ENCODE measurements at regions not wholly inside any gene's neighbourhood (a gene's known extent, or its start where the extent isn't known, plus 50 kb on each side); places are given as distances from the start of the nearest gene placed in this dataset.
"Not testable (repeated sequence)": the region's sequence is repeated elsewhere in the genome, so short reads cannot be mapped to it uniquely, and the experiment has no call there.

DNA sequence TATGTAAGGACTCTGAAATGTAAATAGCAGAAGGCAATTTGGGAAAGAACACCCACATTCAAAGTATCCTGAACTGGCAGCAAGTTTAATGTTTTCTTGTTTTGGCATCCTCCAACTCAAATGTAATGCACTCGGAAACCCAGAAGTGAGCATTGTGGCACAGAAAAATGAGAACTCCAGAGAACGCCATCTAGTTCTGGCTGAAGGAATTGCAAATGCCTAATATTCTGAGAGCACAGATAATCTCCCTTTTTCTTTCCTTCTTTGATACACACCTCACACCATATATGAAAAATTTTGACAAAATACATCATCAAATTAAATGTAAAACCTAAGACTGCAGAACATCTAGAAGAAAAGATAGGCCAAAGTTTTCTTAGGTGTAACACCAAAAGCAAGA, 52.1 kb downstream of the PWWP3B start:
- no peak for DNase-seq

DNA sequence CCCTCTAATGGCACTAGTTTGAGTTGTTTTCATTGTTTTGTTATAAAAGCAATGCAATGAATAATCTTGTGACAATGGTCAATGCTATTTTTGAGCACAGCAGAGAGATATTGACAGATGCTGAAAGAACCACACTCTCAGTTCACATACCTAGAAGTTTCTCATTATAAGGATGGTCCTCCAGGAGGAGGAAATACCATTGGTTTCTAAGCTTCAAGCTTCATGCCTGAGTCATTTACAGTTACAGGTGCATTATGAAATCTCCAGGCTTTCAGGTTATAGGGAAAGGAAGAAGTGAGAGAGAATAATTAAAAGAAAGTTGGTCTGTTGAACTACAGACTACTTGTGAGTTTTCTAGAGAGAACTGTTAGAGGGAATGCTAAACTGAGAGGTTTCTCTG, 75.3 kb downstream of the PWWP3B start:
- no peak for DNase-seq

DNA sequence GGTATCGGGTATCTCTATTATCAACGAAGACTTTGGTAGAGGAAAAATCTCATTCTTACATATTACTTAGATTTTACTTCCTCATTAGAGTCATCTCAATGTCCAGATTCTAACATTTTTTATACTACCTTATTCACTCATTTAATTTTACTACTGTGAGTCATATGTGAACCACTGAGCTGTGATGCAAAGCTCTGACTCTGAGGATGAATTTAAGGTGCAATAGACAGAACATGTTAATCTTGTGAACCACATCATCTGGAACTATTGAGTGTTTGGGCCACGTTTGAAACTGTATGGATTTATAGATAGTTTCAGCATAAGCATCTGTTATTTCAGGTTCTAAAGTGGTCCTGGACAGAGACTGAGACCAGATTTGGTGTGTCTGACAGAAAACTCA, 78.4 kb downstream of the PWWP3B start:
- DNase-seq = no peak

DNA sequence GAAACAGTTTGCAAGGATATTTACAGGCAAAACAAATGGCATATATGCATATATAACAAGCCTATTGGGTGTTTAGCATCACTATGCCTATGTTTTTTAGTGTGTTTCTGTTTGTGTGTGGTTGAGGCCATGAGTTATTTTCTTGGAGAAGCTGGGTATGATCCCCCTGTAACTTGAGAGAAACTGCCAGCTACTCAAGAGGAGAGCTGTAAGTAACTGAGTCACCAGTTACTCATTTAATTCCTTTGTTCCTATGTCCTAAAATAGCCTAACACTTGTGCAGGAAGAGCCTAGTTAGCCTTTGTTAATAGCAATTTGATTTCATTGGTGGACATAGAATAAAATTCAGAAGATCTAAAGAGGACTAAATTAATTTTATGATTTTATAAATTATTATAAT, 79.1 kb downstream of the PWWP3B start:
- no peak for DNase-seq

DNA sequence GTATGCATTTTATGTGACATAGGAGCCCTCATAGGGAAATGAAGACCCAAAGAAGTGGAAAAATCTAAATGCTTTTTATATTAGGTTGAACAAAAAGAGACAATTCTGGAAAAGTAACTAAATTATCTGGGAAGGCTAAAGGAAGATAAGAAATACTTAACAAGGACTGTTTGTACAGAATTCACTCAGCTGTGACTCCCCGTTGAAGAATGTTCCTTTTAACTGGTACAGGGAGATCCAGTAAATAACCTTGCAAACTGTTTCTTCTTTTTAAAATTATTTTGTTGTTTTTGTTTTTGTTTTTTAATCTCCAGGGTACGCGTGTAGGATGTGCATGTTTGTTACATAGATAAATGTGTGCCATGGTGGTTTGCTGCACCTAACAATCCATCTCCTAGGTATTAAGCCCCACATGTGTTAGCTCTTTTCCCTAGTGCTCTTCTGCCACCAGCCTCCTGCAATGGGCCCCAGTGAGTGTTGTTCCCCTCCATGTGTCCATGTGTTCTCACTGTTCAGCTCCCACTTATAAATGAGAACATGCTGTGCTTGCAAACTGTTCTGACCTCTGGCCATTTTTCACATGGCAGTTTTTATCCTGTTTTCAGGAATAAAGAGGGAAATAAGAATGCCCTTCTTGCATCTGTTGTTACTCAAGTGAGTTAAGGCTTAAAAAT, 81.7 kb downstream of the PWWP3B start:
- DNase-seq = no peak

DNA sequence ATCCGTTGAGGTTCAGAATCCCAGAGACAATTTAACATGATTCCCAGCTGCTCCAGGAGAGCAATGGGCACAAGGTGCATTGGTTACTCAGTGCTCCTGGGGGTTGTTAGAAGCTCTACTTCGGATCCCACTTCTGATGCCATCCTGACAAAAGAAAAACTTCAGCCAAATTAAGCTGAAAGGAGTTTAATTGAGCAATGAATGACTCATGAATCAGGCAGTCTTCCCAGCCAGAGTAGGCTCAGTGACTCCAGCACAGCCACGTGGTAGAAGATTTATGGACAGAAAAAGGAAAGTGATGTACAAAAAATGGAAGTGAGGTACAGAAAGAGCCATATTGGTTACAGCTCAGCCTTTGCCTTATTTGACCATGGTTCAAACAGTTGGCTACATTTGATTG, 95.7 kb downstream of the PWWP3B start:
- DNase-seq = no peak

DNA sequence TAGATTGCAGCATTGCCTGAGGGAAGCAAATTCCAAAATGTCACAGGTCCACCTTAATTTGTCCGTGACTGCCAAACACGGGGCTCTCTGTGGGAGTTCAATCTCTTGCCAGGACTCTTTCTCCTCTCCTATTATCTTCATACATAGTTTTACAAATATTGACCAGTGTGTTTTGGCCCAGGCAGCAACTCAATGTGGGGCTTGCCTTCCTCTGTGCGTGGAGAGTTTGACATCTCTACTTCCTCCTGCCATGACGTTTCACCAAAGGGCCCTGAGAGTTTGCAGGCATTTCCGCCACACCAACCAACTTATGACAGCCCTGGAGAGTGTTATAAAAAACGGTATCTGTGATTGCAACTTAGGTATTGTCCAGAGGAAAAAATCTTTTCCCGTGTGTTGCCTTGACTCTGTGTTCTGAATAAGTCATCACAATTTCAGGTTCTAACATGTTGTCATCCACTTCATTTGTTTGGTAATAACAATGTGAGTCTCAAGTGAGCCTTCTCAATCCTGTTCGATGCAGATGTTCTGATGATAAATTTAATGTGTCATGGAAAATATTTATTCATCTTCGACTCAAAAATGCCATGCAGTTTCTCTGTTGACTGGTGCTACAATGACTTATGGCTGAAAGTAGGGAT, 106.0 kb downstream of the PWWP3B start:
- DNase-seq = not testable (repeated sequence)

DNA sequence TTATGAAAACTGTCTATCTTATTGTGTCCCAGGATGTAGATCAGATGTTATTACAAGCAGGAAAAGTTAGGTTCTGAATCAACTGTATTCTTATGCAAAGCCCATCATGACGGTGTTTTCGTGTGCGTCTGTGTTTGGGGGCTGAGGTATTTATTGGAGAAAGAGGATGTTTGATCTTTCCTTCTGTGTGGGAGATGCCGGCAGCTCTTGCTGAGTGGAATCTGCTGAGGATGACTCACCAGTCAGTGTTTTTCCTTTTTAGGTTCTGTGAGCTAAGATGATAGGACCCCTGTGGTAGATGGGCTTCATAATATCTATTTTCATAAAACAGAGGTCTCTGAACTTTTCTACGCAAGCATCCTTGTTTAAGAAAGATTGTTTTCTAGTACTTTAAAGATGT, 107.1 kb downstream of the PWWP3B start:
- DNase-seq = not testable (repeated sequence)

DNA sequence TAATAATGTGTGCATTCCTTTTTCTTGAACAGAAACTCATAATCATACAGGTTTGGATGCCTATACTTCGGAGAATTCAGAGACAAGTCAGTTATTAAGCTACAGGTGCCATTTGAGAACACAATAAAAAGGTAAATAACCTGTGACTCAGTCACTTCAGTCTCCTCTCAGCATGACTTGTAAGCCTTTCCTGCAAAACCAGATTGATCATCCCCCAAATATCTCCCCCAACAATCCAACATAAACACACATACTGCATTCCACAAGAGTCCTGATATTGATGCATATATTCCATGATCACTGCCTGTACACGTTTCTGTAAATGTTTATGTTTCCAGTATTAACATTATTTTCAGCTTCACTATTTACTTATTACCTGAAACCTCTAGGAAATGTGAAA, 110.8 kb downstream of the PWWP3B start:
- no peak for DNase-seq

DNA sequence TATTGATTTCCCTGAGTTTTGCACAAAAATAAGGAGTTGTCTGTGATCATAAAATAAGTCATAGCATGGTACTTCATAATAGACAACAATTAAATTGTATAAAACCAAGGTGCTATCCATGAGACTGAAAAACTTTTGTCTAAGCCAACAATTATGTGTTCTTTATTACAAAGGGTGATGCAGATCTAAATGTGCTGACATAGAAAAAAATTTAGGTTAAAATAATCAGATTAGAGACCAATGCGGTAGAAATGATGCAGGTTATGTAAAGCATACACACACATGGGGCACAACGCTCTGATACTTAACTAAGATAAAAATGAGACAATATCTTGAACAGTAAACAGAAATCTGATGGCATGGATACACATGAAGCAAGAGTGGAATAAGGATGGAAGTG, 113.3 kb downstream of the PWWP3B start:
- DNase-seq = no peak

DNA sequence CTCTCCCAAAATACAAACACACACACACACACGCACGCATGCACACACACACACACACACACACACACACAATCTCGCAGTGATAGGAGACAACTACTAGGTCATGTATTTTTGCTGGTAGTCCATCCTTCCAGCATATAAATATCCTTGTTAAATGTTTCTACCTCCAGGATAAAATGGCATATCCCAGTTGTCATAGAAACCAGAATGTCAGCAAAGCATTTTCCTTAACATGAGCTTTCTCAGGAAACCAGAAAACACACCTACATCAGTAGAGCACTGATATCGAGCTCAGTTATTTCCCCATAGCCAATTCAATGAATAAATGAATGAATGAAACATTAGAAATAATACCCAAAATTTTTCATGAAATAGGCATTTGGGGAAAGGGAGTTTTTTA, 115.7 kb downstream of the PWWP3B start:
- DNase-seq = no peak

DNA sequence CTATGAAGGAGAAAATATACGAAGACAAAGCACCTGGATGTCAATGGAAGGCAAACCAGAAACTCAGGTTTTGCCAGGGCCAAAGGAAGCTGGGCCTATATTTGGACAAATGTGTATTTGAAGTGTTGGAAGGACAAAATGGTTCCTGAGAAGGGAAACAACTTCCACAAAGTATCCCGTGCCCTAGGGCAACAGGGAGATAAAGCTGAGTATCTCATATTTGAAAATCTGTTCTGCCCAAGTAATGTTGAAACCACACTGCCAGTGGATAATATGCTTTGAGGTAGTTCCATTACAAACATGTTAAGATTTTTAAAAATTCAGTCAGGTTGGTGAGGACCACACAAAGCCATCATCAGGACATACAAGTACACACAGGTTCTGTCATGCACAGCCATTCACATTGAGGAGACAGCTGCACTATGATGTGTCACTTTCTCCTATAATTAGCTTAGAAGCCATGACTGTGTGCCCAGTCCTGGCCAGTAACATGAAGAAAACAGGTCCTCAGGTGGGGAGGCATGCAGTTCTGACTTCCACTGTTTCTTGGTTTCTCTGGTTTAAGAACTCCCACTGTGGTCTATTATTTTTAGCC, 116.4 kb downstream of the PWWP3B start:
- no peak for DNase-seq

DNA sequence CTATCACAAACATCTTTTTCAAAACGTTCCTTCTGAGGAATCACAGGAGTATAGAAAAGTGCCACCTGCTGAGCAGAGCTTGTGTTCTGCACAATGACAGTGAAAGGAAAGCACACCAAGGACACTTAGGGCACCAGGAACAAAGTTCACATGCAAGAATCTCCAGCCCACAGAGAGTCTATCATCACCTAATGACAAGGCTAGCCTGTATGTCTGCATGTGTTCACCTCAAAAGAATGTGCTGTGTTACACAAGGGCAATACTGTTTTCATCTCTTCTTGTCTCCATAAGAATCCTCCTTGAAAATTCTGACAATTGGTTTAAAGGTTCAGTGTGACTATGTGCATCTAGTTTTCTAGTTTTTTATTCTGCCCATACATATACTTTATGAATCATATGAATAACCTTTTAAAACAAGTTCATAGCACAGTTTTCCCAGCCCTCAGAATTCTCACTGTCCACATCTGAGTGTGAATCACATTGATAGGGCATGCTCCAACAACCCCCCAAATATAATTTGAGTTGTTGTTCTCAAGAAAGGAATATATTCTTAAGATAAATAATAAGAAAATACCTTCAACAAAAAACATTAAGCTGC, 118.0 kb downstream of the PWWP3B start:
- DNase-seq = no peak

DNA sequence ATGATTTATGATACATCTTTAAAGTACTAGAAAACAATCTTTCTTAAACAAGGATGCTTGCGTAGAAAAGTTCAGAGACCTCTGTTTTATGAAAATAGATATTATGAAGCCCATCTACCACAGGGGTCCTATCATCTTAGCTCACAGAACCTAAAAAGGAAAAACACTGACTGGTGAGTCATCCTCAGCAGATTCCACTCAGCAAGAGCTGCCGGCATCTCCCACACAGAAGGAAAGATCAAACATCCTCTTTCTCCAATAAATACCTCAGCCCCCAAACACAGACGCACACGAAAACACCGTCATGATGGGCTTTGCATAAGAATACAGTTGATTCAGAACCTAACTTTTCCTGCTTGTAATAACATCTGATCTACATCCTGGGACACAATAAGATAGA, 122.7 kb downstream of the PWWP3B start:
- DNase-seq = not testable (repeated sequence)

DNA sequence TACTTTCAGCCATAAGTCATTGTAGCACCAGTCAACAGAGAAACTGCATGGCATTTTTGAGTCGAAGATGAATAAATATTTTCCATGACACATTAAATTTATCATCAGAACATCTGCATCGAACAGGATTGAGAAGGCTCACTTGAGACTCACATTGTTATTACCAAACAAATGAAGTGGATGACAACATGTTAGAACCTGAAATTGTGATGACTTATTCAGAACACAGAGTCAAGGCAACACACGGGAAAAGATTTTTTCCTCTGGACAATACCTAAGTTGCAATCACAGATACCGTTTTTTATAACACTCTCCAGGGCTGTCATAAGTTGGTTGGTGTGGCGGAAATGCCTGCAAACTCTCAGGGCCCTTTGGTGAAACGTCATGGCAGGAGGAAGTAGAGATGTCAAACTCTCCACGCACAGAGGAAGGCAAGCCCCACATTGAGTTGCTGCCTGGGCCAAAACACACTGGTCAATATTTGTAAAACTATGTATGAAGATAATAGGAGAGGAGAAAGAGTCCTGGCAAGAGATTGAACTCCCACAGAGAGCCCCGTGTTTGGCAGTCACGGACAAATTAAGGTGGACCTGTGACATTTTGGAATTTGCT, 123.8 kb downstream of the PWWP3B start:
- DNase-seq = not testable (repeated sequence)

DNA sequence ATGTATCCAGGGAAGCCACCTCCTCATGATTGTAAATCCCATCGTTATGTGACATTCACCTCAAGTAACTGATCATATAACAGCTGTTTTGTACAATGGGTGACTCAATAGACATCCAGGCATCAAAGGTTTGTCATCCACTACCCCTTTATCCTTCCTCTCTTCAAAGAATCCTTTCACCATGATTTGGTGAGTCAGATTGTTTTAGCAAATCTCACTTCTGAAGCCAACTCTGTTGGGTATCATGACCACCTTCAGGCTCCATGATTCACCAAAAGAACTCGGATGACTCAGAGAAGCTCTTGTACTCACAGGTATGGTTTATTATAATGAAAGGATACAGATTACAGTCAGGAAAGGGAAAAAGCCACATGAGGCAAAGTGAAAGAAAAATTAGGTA, 132.1 kb downstream of the PWWP3B start:
- no peak for DNase-seq

DNA sequence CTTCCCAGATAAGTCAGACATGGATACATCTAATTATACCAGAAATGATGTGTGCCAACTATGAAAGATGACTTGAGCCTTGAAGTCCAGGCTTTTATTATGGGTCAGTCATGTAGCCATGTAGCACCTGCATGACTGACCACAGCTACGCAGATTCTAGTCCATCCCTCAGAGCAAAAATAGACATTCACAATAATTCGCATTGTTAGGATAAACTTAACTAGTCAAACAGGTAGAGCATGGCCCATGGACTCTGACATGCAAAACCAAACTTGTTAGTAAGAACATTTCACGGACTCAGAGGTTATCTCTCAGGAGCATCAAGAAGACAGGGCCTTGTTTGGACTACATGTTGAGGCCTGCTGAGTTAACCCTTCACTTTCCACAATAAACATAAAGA, 132.6 kb downstream of the PWWP3B start:
- DNase-seq = peak; percentile 12

DNA sequence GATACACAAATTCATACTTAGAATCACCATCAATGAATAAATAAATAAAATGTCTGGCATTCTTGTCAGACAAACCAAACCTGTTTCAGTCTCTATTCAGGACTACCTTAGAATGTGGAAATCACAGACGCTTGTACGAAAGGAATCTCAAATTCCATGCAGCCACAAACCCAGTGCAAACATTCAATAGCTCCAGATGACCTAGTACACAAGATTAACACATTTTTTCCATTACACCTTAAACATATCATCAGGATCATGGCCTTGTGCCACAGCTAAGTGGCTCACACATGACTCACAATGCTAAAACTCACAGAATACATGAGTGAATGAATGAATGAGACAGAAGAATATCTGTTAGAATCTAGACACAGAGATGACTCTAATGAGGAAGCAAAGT, 134.2 kb downstream of the PWWP3B start:
- no peak for DNase-seq

DNA sequence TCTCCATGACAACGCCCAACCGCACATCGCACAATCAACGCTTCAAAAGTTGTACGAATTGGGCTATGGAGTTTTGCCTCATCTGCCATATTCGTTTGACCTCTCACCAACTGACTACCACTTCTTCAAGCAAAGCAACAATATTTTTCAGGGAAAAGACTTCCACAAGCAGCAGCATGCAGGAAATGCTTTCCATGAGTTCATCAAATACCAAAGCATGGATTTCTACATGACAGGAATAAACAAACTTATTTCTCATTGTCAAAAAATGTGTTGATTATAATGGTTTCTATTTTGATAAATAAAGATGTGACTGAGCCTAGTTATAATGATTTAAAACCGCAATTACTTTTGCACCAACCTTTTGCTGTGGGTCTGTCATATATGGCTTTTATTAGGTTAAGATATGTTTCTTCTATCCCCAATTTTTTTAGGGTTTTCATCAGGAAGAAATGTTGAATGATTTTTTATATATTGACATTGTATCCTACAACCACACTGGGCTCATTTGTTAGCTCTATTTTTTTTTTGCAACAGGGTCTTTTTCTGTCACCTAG, 138.4 kb downstream of the PWWP3B start:
- DNase-seq = no peak

DNA sequence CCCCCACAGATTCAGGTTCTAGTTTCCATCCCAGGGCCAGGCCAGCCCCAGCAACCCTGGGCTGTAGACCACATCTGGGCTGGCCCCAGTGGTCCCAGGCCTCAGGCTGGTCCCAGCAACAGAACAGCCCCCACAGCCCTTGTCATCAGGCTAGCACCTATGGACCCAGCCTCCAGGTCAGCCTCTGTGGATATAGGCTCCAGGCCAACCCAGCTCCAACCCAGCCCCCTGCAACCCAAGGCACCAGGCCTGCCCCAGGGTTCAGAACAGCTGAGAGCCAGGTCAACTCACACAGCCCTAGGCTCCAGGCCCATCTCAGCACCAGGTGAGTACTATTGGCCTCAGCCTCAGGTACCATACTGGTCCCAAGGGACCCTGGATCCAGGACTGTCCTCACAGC, 155.3 kb downstream of the PWWP3B start:
- DNase-seq = no peak

DNA sequence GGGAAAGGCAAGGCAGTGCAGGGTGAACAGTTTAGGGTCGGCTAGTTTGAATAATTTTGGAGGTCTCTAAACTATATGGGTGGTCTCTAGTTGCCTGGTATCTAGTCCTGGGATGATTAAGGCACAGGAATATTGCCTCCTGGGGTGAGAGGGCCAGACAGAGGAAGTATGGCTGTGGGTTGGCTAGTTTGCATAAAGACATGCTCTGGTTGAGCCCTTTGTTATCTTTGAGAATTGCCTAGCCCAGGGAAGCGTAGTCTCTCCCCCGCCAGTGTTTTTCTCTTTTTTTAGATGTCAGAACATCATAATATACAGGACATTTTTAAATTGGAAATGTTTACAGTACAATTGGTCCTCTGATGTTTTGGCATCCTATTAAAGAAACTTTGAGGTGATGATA, 163.5 kb downstream of the PWWP3B start:
- DNase-seq = peak; percentile 59

DNA sequence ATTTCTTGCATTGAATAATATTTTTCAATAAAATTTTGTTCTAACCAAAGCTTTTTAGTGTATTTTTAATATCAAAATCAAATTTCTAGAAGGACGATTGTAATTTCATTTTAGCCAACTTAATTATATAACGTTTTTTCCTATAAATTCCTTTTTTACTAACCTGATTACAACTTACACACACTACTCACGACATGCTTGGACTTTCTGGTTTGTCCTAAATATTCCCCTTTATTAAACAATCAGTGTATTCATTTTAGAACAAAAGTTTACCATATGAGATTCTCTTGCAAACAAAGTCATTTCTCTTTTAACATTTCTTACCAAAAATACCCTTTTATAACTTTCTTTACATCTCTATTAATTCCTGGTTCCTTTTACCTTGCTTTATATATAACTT, 173.7 kb downstream of the PWWP3B start:
- no peak for DNase-seq

DNA sequence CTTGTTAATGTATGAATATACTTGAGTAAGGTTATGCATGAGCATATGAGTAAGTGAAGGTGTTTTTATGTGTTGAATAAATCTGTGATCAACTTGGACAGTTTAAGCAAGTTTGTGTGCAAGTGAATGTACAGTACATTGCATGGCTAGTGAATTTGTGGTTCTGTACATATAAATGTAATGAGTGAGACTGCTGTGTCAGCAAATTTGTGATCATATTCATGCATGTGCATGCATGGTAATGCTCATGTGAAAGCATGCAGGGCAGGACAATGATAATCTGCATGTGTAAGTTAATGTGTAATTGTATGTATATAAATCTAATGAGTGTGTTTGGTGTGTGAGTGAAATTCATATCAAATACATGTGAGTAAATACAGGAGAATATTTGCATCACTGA, 188.5 kb downstream of the PWWP3B start:
- DNase-seq = no peak

DNA sequence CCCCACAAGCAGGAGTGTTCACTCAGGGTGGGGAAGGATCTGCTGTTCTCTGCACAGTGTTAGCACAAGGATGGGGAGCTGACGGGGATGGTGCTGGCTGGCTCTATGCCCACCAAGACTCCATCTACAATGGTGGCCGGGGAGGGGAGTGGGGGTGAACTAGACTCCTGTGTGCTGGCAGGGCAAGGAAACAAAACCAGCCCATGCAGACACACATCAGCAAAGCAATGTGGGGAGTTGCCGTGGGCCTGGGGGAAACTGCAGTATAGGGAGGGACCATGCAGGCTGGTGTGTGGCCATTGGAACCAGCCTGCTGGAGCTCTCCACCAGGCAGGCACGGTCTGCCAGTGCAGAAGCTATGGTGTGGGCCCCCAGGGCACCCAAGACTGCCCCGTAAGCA, 195.1 kb downstream of the PWWP3B start:
- no peak for DNase-seq
